ENCODE measurements at regions not wholly inside any gene's neighbourhood (a gene's known extent, or its start where the extent isn't known, plus 50 kb on each side); places are given as distances from the start of the nearest gene placed in this dataset.

DNA sequence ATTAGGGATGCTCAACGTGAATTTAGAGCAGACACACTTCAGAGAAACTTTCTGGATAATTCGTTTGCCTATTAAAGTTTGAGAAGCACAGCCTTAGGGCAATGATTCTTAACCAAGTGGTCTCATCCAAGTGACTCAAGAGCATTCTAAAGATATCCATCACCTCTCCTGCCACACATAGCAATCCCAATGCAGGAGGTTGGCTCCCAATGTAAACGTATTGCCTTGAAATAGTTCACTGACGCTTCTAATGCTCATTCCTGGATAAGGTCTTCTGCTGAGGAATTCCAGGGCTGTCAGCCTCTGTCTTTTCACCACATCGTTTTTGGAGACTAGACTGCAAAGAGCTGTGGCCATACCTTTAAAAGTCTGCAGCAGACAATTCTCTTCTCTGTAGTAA lies 279.8 kb upstream of the DACH1 start:
- TF ChIP-seq POLR2A (IDR thresholded peaks at IDR 0.05; ENCODE audit: low read length) (no peak), GATA1 (IDR thresholded peaks at IDR 0.05; ENCODE audit: low read depth, low read length) (no peak)

All from erythroblast (primary cell).